ENCODE measurements at regions not wholly inside any gene's neighbourhood (a gene's known extent, or its start where the extent isn't known, plus 50 kb on each side); places are given as distances from the start of the nearest gene placed in this dataset.

DNA sequence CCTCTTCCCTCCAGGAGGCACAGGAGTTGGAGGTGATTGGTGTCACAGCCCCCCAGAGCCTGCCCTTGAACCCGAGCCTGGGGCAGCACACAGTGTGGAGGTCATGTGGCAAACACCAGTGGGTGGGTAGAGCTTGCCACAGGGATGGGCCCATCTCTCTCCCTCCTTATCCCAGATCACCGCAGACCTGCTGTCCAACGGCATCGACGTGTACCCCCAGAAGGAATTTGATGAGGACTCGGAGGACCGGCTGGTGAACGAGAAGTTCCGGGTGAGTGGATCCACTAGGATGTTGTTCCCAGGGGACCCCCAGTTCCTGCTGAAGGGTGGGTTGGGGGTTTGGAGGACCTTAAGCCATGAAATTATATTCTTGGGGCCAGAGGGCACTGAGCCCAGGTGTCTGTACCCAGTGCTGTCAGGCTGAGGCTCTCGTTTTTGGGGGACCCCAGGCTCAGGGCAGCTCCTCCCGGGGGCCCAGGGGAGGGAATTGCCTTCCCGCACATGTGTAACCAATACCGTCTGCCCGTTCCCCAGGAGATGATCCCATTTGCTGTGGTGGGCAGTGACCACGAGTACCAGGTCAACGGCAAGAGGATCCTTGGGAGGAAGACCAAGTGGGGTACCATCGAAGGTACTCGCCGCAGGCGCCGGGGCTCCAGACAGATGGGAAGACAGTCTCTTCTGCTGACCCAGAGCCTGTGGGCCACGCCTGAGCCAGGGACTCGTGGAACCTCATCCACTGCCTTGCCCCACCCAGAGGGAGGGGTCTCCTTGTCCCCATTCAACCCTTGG, 351.9 kb downstream of the SEC14L1 start:
- no peaks in the 10 kb centered on the region for H3K27me3 ChIP-seq (ENCODE audit: control insufficient read depth, insufficient read depth, low read length)
- peaks cover 7% of the 10 kb centered on the region for H3K36me3 ChIP-seq (ENCODE audit: control insufficient read depth, insufficient read depth, low read length)
- TF ChIP-seq, protein P1, sequence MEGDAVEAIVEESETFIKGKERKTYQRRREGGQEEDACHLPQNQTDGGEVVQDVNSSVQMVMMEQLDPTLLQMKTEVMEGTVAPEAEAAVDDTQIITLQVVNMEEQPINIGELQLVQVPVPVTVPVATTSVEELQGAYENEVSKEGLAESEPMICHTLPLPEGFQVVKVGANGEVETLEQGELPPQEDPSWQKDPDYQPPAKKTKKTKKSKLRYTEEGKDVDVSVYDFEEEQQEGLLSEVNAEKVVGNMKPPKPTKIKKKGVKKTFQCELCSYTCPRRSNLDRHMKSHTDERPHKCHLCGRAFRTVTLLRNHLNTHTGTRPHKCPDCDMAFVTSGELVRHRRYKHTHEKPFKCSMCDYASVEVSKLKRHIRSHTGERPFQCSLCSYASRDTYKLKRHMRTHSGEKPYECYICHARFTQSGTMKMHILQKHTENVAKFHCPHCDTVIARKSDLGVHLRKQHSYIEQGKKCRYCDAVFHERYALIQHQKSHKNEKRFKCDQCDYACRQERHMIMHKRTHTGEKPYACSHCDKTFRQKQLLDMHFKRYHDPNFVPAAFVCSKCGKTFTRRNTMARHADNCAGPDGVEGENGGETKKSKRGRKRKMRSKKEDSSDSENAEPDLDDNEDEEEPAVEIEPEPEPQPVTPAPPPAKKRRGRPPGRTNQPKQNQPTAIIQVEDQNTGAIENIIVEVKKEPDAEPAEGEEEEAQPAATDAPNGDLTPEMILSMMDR (IDR thresholded peaks at IDR 0.05; ENCODE audit: insufficient read depth, low read length, poor library complexity, severe bottlenecking) = no peak
- DNase-seq (ENCODE audit: low read depth) = no peak
- no peak overlapping the region for H3K4me3 ChIP-seq (ENCODE audit: low read depth, low read length)

DNA sequence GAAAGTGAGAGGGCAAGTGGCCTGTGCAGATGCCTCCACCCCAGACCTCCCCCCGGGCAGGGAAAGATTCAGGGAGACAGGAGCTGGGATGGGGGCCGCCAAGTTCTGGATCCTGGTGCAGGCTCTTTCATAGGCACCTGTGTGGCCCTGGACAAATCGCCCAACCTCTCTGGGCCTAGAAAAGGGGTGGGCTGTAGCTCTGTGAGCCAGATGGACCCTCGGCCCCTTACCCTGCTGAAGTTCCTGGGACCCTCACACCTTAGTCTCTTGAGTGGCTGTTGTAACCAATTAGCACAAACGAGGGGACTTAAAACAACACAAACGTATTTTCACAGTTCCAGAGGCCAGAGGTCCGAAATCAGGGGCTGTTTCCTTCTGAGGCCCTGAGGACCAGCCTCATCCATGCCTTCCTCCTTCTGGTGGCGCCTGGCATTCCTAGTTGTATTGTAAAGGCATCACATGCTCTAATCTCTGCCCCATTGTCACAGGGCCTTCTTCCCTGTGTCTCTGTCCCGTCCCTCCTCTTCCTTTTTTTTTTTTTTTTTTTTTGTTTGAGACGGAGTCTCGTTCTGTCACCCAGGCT, 352.6 kb downstream of the SEC14L1 start:
- H3K4me3 ChIP-seq (ENCODE audit: low read depth, low read length) = no peak overlapping the region
- no peaks in the 10 kb centered on the region for H3K27me3 ChIP-seq (ENCODE audit: control insufficient read depth, insufficient read depth, low read length)
- no peak for DNase-seq (ENCODE audit: low read depth)
- peaks cover 7% of the 10 kb centered on the region for H3K36me3 ChIP-seq (ENCODE audit: control insufficient read depth, insufficient read depth, low read length)
- TF ChIP-seq, protein P1 (IDR thresholded peaks at IDR 0.05; ENCODE audit: insufficient read depth, low read length, poor library complexity, severe bottlenecking) = no peak

DNA sequence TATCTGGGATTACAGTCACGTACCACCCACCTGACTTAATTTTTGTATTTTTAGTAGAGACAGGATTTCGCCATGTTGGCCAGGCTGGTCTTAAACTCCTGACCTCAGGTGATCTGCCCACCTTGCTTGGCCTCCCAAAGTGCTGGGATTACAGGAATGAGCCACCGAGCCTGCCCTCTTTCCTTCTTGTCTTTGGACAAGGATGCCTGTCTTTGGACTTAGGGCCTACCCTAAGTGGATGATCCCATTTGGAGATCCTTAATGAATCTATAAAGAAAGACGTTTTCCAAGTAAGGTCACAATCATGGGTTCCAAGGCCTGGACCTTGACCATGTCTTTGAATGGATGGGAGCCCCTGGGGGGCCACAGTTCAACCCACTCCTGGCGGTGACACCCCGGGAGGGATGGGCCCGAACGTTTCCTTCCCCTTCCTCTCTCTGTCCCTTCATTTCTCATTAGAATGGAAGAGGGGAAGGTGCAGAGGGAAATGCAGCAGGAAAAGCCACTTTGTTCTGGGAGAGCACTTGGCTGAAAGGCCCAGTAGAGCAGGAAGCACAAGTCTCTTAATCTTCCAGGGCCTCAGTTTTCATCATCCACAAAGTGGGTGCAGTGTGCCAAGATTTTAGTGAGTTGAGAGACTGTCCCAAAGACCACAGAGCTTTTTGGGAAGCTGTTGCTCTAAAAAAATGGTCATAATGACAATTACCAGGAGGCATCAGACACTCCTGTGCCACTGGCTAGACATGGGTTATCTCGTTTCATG, 353.3 kb downstream of the SEC14L1 start:
- TF ChIP-seq, protein P1 (IDR thresholded peaks at IDR 0.05; ENCODE audit: insufficient read depth, low read length, poor library complexity, severe bottlenecking) = no peak
- peaks cover 7% of the 10 kb centered on the region for H3K36me3 ChIP-seq (ENCODE audit: control insufficient read depth, insufficient read depth, low read length)
- H3K4me3 ChIP-seq (ENCODE audit: low read depth, low read length) = no peak overlapping the region

DNA sequence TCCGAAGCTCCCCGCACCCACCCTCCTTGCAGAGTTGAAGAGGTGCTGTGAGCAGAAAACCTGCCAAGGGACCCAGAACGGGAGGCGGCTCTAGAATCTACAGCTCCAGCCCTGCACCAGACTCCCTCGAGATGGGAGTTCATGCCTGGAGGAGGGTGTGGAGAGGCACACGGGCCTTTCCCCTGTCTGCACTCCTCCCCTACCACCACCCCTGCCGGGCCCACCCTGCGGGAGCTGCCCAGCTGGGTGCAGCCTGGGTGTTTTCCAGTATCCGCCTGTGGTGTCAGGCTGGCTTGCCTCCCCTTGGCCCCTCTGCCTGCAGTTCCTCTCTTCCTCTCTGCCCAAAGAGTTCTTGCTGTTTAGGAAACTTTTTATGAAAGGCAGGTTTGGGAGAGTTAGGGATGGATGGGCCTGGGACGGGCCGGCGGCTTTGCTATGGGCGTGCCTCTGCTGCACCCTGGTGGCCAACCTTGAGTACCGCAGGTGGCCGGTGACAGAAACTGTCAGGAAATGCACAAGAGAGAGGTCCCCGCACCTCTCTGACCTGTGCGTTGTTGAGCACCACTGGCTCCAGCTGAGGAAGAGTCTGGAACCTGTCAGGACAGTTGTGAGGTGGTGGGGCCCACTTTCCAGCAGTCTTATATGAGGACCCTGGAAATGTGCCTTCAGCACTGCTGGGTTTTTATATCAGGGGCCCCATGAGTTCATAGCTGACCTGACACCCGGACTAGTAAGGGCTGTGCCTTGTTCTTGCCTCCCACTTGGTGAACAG, 354.1 kb downstream of the SEC14L1 start:
- H3K36me3 ChIP-seq (ENCODE audit: control insufficient read depth, insufficient read depth, low read length) = peaks cover 6% of the 10 kb centered on the region
- TF ChIP-seq, protein P1 (IDR thresholded peaks at IDR 0.05; ENCODE audit: insufficient read depth, low read length, poor library complexity, severe bottlenecking) = peak; percentile 93
- DNase-seq (ENCODE audit: low read depth) = no peak
- H3K4me3 ChIP-seq (ENCODE audit: low read depth, low read length) = no peak overlapping the region
- no peaks in the 10 kb centered on the region for H3K27me3 ChIP-seq (ENCODE audit: control insufficient read depth, insufficient read depth, low read length)

More for the DNA sequence above, 353.3 kb downstream of the SEC14L1 start:
- no peak for DNase-seq (ENCODE audit: low read depth)
- no peaks in the 10 kb centered on the region for H3K27me3 ChIP-seq (ENCODE audit: control insufficient read depth, insufficient read depth, low read length)

DNA sequence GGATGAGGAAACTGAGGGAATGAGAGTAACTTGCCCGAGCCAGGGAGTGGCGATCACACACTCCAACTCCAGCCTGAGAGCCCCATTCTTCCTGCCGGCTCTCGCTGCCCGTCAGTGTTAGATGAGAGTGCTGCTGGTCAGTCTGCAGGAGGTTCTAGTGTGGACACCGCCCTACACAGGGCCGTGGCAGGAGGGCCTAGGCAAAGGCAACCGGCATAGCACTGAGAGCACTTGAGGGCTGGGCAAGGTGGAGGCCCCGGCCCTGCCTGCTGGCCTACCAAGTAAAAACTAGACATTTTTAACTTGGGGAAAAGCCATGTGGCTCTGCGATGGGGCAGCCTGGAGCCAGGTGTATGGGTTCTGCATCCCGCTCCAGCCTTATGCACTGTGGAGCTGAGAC, 354.8 kb downstream of the SEC14L1 start:
- TF ChIP-seq, protein P1 (IDR thresholded peaks at IDR 0.05; ENCODE audit: insufficient read depth, low read length, poor library complexity, severe bottlenecking) = no peak
- Histone ChIP-seq H3K27me3 (ENCODE audit: control insufficient read depth, insufficient read depth, low read length) (no peaks in the 10 kb centered on the region), H3K4me3 (ENCODE audit: low read depth, low read length) (no peak overlapping the region), H3K36me3 (ENCODE audit: control insufficient read depth, insufficient read depth, low read length) (peaks cover 6% of the 10 kb centered on the region)
- DNase-seq (ENCODE audit: low read depth) = no peak
